GM23338 (cell line): ENCODE measurements at regions not wholly inside any gene's neighbourhood (a gene's known extent, or its start where the extent isn't known, plus 50 kb on each side); places are given as distances from the start of the nearest gene placed in this dataset.

Experiments
- EZH2 ChIP-seq: fragments of 200-600 bp; sonication (generic); IDR thresholded peaks from one replicate; pipeline ENCODE4 v1.8.0; 2017; ENCODE audit warnings: antibody characterized with exemption, mild to moderate bottlenecking, low read depth; ENCODE audit not compliant: unreplicated experiment
- EZH2phosphoT487 ChIP-seq: fragments of 200-600 bp; sonication (generic); IDR thresholded peaks from one replicate; pipeline ENCODE4 v1.8.1; 2018; ENCODE audit warnings: antibody characterized with exemption; ENCODE audit not compliant: unreplicated experiment
- POLR2AphosphoS5 ChIP-seq: IDR thresholded peaks from 2 replicates; pipeline ENCODE4 v1.6.1; 2016; ENCODE audit warnings: antibody characterized with exemption, low read depth
- TF ChIP-seq, protein P1 (sequence below), 2 experiments: fragments of 200-600 bp in 1 of 2; sonication (generic) in 1 of 2; conservative IDR thresholded peaks; 2 replicates each; pipeline versions ENCODE4 v1.5.1 to v1.6.1; 2016 to 2017; ENCODE audit warnings: antibody characterized with exemption in 2 of 2, low read depth in 2 of 2, mild to moderate bottlenecking in 2 of 2, moderate library complexity in 1 of 2
- TF ChIP-seq, protein P2 (sequence below): IDR thresholded peaks from one replicate; pipeline ENCODE4 v1.6.1; 2018; ENCODE audit warnings: antibody characterized with exemption; ENCODE audit not compliant: unreplicated experiment

DNA sequence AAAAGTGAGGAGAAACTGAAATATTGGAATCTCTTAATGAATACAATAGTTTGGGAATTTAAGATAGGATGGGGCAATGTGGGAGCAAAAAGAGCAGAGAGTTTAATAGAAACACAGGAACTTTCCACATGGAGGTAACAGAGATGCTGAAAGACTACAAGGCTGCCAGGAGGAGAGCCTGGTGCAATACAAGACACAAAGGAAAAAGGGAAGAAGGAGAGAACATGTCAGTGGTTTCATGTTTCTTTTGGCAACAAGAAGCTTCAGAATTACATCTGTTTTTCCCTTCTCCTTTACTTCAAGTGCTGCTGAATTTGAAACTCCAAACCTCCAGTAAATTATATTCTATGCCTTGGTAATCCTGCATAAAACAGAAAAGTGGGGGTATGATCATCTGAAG is 474.3 kb downstream of the FAT4 start:
- TF ChIP-seq, protein P1, sequence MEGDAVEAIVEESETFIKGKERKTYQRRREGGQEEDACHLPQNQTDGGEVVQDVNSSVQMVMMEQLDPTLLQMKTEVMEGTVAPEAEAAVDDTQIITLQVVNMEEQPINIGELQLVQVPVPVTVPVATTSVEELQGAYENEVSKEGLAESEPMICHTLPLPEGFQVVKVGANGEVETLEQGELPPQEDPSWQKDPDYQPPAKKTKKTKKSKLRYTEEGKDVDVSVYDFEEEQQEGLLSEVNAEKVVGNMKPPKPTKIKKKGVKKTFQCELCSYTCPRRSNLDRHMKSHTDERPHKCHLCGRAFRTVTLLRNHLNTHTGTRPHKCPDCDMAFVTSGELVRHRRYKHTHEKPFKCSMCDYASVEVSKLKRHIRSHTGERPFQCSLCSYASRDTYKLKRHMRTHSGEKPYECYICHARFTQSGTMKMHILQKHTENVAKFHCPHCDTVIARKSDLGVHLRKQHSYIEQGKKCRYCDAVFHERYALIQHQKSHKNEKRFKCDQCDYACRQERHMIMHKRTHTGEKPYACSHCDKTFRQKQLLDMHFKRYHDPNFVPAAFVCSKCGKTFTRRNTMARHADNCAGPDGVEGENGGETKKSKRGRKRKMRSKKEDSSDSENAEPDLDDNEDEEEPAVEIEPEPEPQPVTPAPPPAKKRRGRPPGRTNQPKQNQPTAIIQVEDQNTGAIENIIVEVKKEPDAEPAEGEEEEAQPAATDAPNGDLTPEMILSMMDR (conservative IDR thresholded peaks at IDR 0.05; ENCODE audit: low read depth in 2 of 2): no peak
- TF ChIP-seq POLR2AphosphoS5 (no peak), EZH2 (no peak), EZH2phosphoT487 (no peak)
- TF ChIP-seq, protein P2, sequence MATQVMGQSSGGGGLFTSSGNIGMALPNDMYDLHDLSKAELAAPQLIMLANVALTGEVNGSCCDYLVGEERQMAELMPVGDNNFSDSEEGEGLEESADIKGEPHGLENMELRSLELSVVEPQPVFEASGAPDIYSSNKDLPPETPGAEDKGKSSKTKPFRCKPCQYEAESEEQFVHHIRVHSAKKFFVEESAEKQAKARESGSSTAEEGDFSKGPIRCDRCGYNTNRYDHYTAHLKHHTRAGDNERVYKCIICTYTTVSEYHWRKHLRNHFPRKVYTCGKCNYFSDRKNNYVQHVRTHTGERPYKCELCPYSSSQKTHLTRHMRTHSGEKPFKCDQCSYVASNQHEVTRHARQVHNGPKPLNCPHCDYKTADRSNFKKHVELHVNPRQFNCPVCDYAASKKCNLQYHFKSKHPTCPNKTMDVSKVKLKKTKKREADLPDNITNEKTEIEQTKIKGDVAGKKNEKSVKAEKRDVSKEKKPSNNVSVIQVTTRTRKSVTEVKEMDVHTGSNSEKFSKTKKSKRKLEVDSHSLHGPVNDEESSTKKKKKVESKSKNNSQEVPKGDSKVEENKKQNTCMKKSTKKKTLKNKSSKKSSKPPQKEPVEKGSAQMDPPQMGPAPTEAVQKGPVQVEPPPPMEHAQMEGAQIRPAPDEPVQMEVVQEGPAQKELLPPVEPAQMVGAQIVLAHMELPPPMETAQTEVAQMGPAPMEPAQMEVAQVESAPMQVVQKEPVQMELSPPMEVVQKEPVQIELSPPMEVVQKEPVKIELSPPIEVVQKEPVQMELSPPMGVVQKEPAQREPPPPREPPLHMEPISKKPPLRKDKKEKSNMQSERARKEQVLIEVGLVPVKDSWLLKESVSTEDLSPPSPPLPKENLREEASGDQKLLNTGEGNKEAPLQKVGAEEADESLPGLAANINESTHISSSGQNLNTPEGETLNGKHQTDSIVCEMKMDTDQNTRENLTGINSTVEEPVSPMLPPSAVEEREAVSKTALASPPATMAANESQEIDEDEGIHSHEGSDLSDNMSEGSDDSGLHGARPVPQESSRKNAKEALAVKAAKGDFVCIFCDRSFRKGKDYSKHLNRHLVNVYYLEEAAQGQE: no peak
